H1 (cell line): ENCODE measurements at regions not wholly inside any gene's neighbourhood (a gene's known extent, or its start where the extent isn't known, plus 50 kb on each side); places are given as distances from the start of the nearest gene placed in this dataset.

Experiments used
- BCL11A ChIP-seq, 2 experiments: IDR thresholded peaks; one replicate each; pipeline ENCODE4 v1.6.1; 2011; ENCODE audit warnings: low read depth in 2 of 2, low read length in 2 of 2, mild to moderate bottlenecking in 2 of 2
- BRCA1 ChIP-seq: IDR thresholded peaks from 2 replicates; pipeline ENCODE4 v1.6.1; 2012; ENCODE audit warnings: low read depth, low read length, improper control_type of control experiment
- CBX8 ChIP-seq: fragments of 300-800, 300-1000 bp; sonication (generic); IDR thresholded peaks from 2 replicates; pipeline ENCODE4 v1.7.1; 2016; ENCODE audit warnings: low read depth, low read length, borderline replicate concordance
- CHD7 ChIP-seq: fragments of 300-600 bp; sonication (generic); IDR thresholded peaks from 2 replicates; pipeline ENCODE4 v1.7.1; 2012; ENCODE audit warnings: low read length, moderate library complexity, mild to moderate bottlenecking, inconsistent platforms; ENCODE audit not compliant: insufficient replicate concordance
- CTCF ChIP-seq, 3 experiments: IDR thresholded peaks; 1 replicate in 2 of 3; 2 replicates in 1 of 3; pipeline versions ENCODE4 v1.5.1 to v1.6.1; 2011; ENCODE audit warnings: low read length in 3 of 3, mild to moderate bottlenecking in 3 of 3, inconsistent platforms in 2 of 3, low read depth in 1 of 3, moderate library complexity in 1 of 3; ENCODE audit not compliant: insufficient read depth in 1 of 3; ENCODE audit errors: control extremely low read depth in 1 of 3
- MAX ChIP-seq: IDR thresholded peaks from 2 replicates; pipeline ENCODE4 v1.6.1; 2012; ENCODE audit warnings: inconsistent platforms

GRCh38 chr14:71748196-71748595 is 184.0 kb upstream of the RGS6 start (continued):
- TF ChIP-seq CHD7 (no peak), CTCF (IDR thresholded peaks at IDR 0.05; ENCODE audit: control extremely low read depth in 1 of 3, insufficient read depth in 1 of 3, low read depth in 1 of 3, low read length in 3 of 3) (no peak), CBX8 (no peak), MAX (no peak), BCL11A (IDR thresholded peaks at IDR 0.05; ENCODE audit: low read depth in 2 of 2, low read length in 2 of 2) (no peak), BRCA1 (no peak)
